Smooth muscle cell (in vitro differentiated cells): ENCODE measurements at regions not wholly inside any gene's neighbourhood (a gene's known extent, or its start where the extent isn't known, plus 50 kb on each side); places are given as distances from the start of the nearest gene placed in this dataset.

Source experiments
- DNase-seq: peaks from one replicate; lab custom pipeline; 2025; ENCODE audit not compliant: unreplicated experiment; lab: John Stamatoyannopoulos, UW
- H2AFZ ChIP-seq: fragments of 200-600 bp; sonication (generic); 2 replicates; pipeline ENCODE4 v1.6.0; 2016; ENCODE audit warnings: antibody characterized with exemption, low read depth, mild to moderate bottlenecking
- H3F3A ChIP-seq: fragments of 200-600 bp; sonication (generic); 2 replicates; pipeline ENCODE4 v1.6.0; 2017; ENCODE audit warnings: antibody characterized with exemption, low read depth
- H3K27ac ChIP-seq: fragments of 200-600 bp; sonication (generic); 2 replicates; pipeline ENCODE4 v1.5.1; 2016; ENCODE audit warnings: low read depth, mild to moderate bottlenecking
- H3K27me3 ChIP-seq: fragments of 200-600 bp; sonication (generic); 2 replicates; pipeline ENCODE4 v1.6.1; 2016; ENCODE audit warnings: low read depth, mild to moderate bottlenecking
- H3K36me3 ChIP-seq: fragments of 200-600 bp; sonication (generic); 2 replicates; pipeline ENCODE4 v1.5.1; 2016; ENCODE audit warnings: low read depth
- H3K4me1 ChIP-seq: fragments of 200-600 bp; sonication (generic); 2 replicates; pipeline ENCODE4 v1.5.1; 2016; ENCODE audit warnings: low read depth
- H3K4me2 ChIP-seq: fragments of 200-600 bp; sonication (generic); 2 replicates; pipeline ENCODE4 v1.6.0; 2016; ENCODE audit warnings: mild to moderate bottlenecking
- H3K4me3 ChIP-seq: fragments of 200-600 bp; sonication (generic); 2 replicates; pipeline ENCODE4 v1.5.1; 2016; ENCODE audit warnings: mild to moderate bottlenecking
- H3K79me2 ChIP-seq: fragments of 200-600 bp; sonication (generic); 2 replicates; pipeline ENCODE4 v1.6.0; 2016; ENCODE audit warnings: low read depth, mild to moderate bottlenecking
- H3K9ac ChIP-seq: fragments of 200-600 bp; sonication (generic); 2 replicates; pipeline ENCODE4 v1.6.0; 2016; ENCODE audit warnings: low read depth
- H3K9me3 ChIP-seq: fragments of 200-600 bp; sonication (generic); replicated peaks from 2 replicates; pipeline ENCODE4 v1.5.1; 2016; ENCODE audit warnings: low read depth
- H4K20me1 ChIP-seq: fragments of 200-600 bp; sonication (generic); 2 replicates; pipeline ENCODE4 v1.6.0; 2016; ENCODE audit warnings: low read depth
- CTCF ChIP-seq: fragments of 200-600 bp; sonication (generic); IDR thresholded peaks from 2 replicates; pipeline ENCODE4 v1.5.1; 2017; ENCODE audit warnings: borderline replicate concordance, mild to moderate bottlenecking, antibody characterized with exemption; ENCODE audit not compliant: insufficient read depth, poor library complexity, severe bottlenecking
- WGBS: methylation state at CpG from one replicate; pipeline ENCODE4 v1.1.7; 2016; ENCODE audit warnings: low lambda C conversion rate; 5-methylcytosine and 5-hydroxymethylcytosine counted together

- H3F3A ChIP-seq: no peaks in the 10 kb centered on the region
- H3K4me1 ChIP-seq: no peaks in the 10 kb centered on the region
- no peak for TF ChIP-seq CTCF
- H4K20me1 ChIP-seq: no peaks in the 10 kb centered on the region
- H3K4me2 ChIP-seq: no peak overlapping the region
- no peak overlapping the region for H3K9ac ChIP-seq
- no peak overlapping the region for H2AFZ ChIP-seq
- no peaks in the 10 kb centered on the region for H3K79me2 ChIP-seq
- no peaks in the 10 kb centered on the region for H3K9me3 ChIP-seq
- DNase-seq: no peak
- no peaks in the 10 kb centered on the region for H3K27me3 ChIP-seq
- H3K36me3 ChIP-seq: no peaks in the 10 kb centered on the region
- WGBS: 80% methylated on average over 6 of the region's 6 CpGs
- H3K4me3 ChIP-seq: no peak overlapping the region
- H3K27ac ChIP-seq: no peak overlapping the region
These were observed 60.9 kb downstream of the SMIM38 start for GRCh38 chr11:69216647-69217051.

DNA sequence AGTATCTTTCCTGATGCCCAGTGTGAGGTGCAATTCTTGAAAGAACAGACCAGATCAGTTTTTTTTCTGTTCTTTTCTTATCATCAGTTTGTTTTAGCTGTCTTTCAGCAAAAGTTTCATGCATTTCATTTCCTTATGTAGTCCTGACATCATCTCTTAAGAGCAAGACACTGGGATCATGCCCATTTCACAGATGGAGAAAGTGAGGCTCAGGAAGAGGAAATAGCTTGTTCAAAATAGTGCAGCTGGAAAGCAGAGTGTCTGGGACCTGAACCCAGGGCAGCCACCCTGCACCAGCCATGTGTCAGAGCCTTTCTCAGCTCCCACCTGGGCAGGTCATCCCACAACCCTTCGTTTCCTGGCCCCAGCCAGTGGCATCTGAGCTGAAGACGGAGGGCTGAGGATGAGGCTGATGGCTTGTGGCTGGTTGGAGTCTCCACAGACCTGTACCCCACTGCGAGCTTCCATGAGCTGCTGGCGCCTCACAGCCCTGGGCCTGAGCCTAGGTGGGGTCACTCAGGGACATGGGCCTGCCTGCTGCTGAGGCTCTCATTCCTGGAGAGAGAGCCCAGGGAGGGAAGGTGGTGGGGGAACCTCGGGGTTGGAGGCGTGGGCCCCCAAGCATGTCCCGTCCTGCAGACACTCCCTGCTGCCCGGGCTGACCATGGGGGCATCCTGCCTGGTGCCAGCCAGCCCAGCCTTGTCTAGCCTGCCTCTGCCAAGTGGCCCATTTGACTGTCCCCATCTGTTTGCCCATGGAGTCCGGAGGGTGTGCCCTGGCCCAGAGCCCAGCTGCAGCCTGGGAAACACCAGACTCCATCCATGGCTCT lies 61.8 kb downstream of the SMIM38 start:
- H3K9me3 ChIP-seq: no peaks in the 10 kb centered on the region
- no peak overlapping the region for H3K4me3 ChIP-seq
- H3F3A ChIP-seq: no peaks in the 10 kb centered on the region
- TF ChIP-seq CTCF: no peak
- H2AFZ ChIP-seq: no peak overlapping the region
- H3K4me2 ChIP-seq: no peak overlapping the region
- WGBS: 98% methylated on average over 8 of the region's 9 CpGs
- H4K20me1 ChIP-seq: no peaks in the 10 kb centered on the region
- no peak overlapping the region for H3K9ac ChIP-seq
- no peaks in the 10 kb centered on the region for H3K36me3 ChIP-seq
- no peaks in the 10 kb centered on the region for H3K4me1 ChIP-seq
- DNase-seq: no peak
- H3K79me2 ChIP-seq: no peaks in the 10 kb centered on the region
- no peaks in the 10 kb centered on the region for H3K27me3 ChIP-seq
- no peak overlapping the region for H3K27ac ChIP-seq

GRCh38 chr11:69218271-69218682 lies 62.5 kb downstream of the SMIM38 start:
- H3K4me2 ChIP-seq: no peak overlapping the region
- DNase-seq: no peak

More at GRCh38 chr11:69218271-69218682, 62.5 kb downstream of the SMIM38 start:
- no peaks in the 10 kb centered on the region for H3F3A ChIP-seq
- no peaks in the 10 kb centered on the region for H3K27me3 ChIP-seq
- H3K9me3 ChIP-seq: no peaks in the 10 kb centered on the region
- H2AFZ ChIP-seq: no peak overlapping the region
- no peaks in the 10 kb centered on the region for H3K36me3 ChIP-seq
- H3K9ac ChIP-seq: no peak overlapping the region
- 67% methylated on average over 8 of the region's 8 CpGs for WGBS
- no peaks in the 10 kb centered on the region for H3K79me2 ChIP-seq
- H3K27ac ChIP-seq: no peak overlapping the region
- no peaks in the 10 kb centered on the region for H3K4me1 ChIP-seq
- H3K4me3 ChIP-seq: no peak overlapping the region
- H4K20me1 ChIP-seq: no peaks in the 10 kb centered on the region
- TF ChIP-seq CTCF: no peak
